HL-60 (cell line): ENCODE measurements at regions not wholly inside any gene's neighbourhood (a gene's known extent, or its start where the extent isn't known, plus 50 kb on each side); places are given as distances from the start of the nearest gene placed in this dataset.

Experiments
- CTCF ChIP-seq: IDR thresholded peaks from one replicate; pipeline ENCODE4 v1.5.1; 2011; ENCODE audit warnings: low read length, control low read depth, inconsistent platforms; ENCODE audit not compliant: insufficient read depth
- POLR2AphosphoS5 ChIP-seq: IDR thresholded peaks from 2 replicates; pipeline ENCODE4 v1.6.1; 2012; ENCODE audit warnings: low read depth

- TF ChIP-seq CTCF: no peak
- no peak for TF ChIP-seq POLR2AphosphoS5
Measured at GRCh38 chr2:8107621-8108378, 574.1 kb upstream of the ID2 start.
